ENCODE measurements at regions not wholly inside any gene's neighbourhood (a gene's known extent, or its start where the extent isn't known, plus 50 kb on each side); places are given as distances from the start of the nearest gene placed in this dataset.
"Not testable (repeated sequence)": the region's sequence is repeated elsewhere in the genome, so short reads cannot be mapped to it uniquely, and the experiment has no call there.

- H3K36me3 Mint-ChIP-seq (ENCODE audit: low read depth), result peaks cover 12% of the 10 kb centered on the region
- H3K27me3 Mint-ChIP-seq, result peaks cover 76% of the 10 kb centered on the region
- peak overlapping the region; percentile 22 for H3K4me3 Mint-ChIP-seq
- H3K4me1 Mint-ChIP-seq, result peaks cover 8% of the 10 kb centered on the region
- ATAC-seq (no peak), DNase-seq (no peak)
- no peak overlapping the region for H3K27ac Mint-ChIP-seq
- H3K9me3 Mint-ChIP-seq, result peaks cover 15% of the 10 kb centered on the region
Observed at GRCh38 chr15:34490417-34491193, 53.0 kb upstream of the GOLGA8A start.

GRCh38 chr15:34488973-34489959, 51.7 kb upstream of the GOLGA8A start:
- H3K27ac Mint-ChIP-seq, DNase-seq, H3K4me1 Mint-ChIP-seq, H3K4me3 Mint-ChIP-seq, ATAC-seq: not testable (repeated sequence)
- Mint-ChIP-seq H3K36me3 (ENCODE audit: low read depth) (peaks cover 12% of the 10 kb centered on the region), H3K9me3 (peaks cover 15% of the 10 kb centered on the region), H3K27me3 (peaks cover 81% of the 10 kb centered on the region)

Measured in activated naive CD8-positive, alpha-beta T cell treated with anti-CD3 and anti-CD28 coated beads, Interleukin-2, amount 50 U/mL, for 24 hours (primary cell).